Gastroesophageal sphincter (tissue), 3 donors: ENCODE measurements at regions not wholly inside any gene's neighbourhood (a gene's known extent, or its start where the extent isn't known, plus 50 kb on each side); places are given as distances from the start of the nearest gene placed in this dataset.

Experiments
- POLR2A ChIP-seq, 2 donors: fragments of 450-650 bp; IDR thresholded peaks; one replicate each; pipeline ENCODE4 v1.6.1; 2017; ENCODE audit warnings: antibody characterized with exemption in 2 of 2, mild to moderate bottlenecking in 2 of 2, moderate library complexity in 1 of 2
- TF ChIP-seq, protein P1 (sequence below), 4 experiments: fragments of 200-600 bp in 2 of 4; fragments of 450-650 bp in 2 of 4; sonication (generic) in 1 of 4; IDR thresholded peaks; one replicate each; pipeline ENCODE4 v1.5.1; 2017 to 2019; ENCODE audit warnings: antibody characterized with exemption in 4 of 4, mild to moderate bottlenecking in 2 of 4, moderate library complexity in 2 of 4

GRCh38 chr10:92751827-92752226 lies 62.1 kb downstream of the HHEX start:
- TF ChIP-seq POLR2A (IDR thresholded peaks at IDR 0.05), result no peak
- TF ChIP-seq, protein P1, sequence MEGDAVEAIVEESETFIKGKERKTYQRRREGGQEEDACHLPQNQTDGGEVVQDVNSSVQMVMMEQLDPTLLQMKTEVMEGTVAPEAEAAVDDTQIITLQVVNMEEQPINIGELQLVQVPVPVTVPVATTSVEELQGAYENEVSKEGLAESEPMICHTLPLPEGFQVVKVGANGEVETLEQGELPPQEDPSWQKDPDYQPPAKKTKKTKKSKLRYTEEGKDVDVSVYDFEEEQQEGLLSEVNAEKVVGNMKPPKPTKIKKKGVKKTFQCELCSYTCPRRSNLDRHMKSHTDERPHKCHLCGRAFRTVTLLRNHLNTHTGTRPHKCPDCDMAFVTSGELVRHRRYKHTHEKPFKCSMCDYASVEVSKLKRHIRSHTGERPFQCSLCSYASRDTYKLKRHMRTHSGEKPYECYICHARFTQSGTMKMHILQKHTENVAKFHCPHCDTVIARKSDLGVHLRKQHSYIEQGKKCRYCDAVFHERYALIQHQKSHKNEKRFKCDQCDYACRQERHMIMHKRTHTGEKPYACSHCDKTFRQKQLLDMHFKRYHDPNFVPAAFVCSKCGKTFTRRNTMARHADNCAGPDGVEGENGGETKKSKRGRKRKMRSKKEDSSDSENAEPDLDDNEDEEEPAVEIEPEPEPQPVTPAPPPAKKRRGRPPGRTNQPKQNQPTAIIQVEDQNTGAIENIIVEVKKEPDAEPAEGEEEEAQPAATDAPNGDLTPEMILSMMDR (IDR thresholded peaks at IDR 0.05), result no peak
